K562 (cell line): ENCODE measurements at regions not wholly inside any gene's neighbourhood (a gene's known extent, or its start where the extent isn't known, plus 50 kb on each side); places are given as distances from the start of the nearest gene placed in this dataset.

Source experiments
- ARHGAP35 ChIP-seq: fragments of 450-650 bp; IDR thresholded peaks from 2 replicates; pipeline ENCODE4 v1.6.1; 2018; ENCODE audit not compliant: partially characterized antibody
- C11orf30 ChIP-seq: fragments of 450-650 bp; IDR thresholded peaks from 2 replicates; pipeline ENCODE4 v1.6.1; 2016; ENCODE audit warnings: low read depth, mild to moderate bottlenecking
- ELK3 ChIP-seq: fragments of 450-650 bp; formaldehyde crosslinking; IDR thresholded peaks from 2 replicates; pipeline ENCODE4 v1.4.0; 2020; ENCODE audit warnings: mild to moderate bottlenecking
- HMG20A ChIP-seq: fragments of 450-650 bp; formaldehyde crosslinking; conservative IDR thresholded peaks from 2 replicates; pipeline ENCODE4 v1.4.0; 2020; ENCODE audit warnings: mild to moderate bottlenecking, mixed read lengths
- MECOM ChIP-seq: fragments of 250-450 bp; sonication (Bioruptor Pico); IDR thresholded peaks from 2 replicates; pipeline ENCODE4 v1.8.0; 2022; ENCODE audit warnings: inconsistent platforms
- RBBP5 ChIP-seq: fragments of 200-600 bp; sonication (generic); IDR thresholded peaks from 2 replicates; pipeline ENCODE4 v1.6.1; 2012; ENCODE audit warnings: borderline replicate concordance, mild to moderate bottlenecking, low read length, control low read depth, inconsistent platforms; ENCODE audit not compliant: insufficient read depth, poor library complexity, severe bottlenecking
- SRF ChIP-seq, 2 experiments: fragments of 250-450, 450-650 bp in 1 of 2; sonication (Bioruptor Pico) in 1 of 2; sonication (generic) in 1 of 2; formaldehyde crosslinking; IDR thresholded peaks; 2 replicates each; pipeline versions ENCODE4 v1.5.0 to v1.5.1; 2020 to 2022; ENCODE audit warnings: mild to moderate bottlenecking in 1 of 2, missing genetic modification reagents in 1 of 2
- TAF1 ChIP-seq: IDR thresholded peaks from 2 replicates; pipeline ENCODE4 v1.6.1; 2011; ENCODE audit warnings: mild to moderate bottlenecking, low read length, moderate library complexity; ENCODE audit not compliant: insufficient read depth, control insufficient read depth, severe bottlenecking; ENCODE audit errors: extremely low read depth
- TOE1 ChIP-seq, 2 experiments: fragments of 450-650 bp in 1 of 2; sonication (generic) in 1 of 2; formaldehyde crosslinking in 1 of 2; IDR thresholded peaks; 2 replicates each; pipeline versions ENCODE4 v1.7.1 to v1.8.0; 2016 to 2022; ENCODE audit warnings: borderline replicate concordance in 2 of 2, mild to moderate bottlenecking in 2 of 2, antibody characterized with exemption in 1 of 2, inconsistent platforms in 1 of 2, low read depth in 1 of 2, missing genetic modification reagents in 1 of 2, moderate library complexity in 1 of 2
- ZNF224 ChIP-seq: sonication (generic); formaldehyde crosslinking; IDR thresholded peaks from 2 replicates; pipeline ENCODE4 v1.8.0; 2022; ENCODE audit warnings: mild to moderate bottlenecking, missing genetic modification reagents
- ZZZ3 ChIP-seq: fragments of 450-650 bp; IDR thresholded peaks from 2 replicates; pipeline ENCODE4 v1.6.1; 2016; ENCODE audit warnings: antibody characterized with exemption, mild to moderate bottlenecking, moderate library complexity
- TF ChIP-seq, protein P1 (sequence below): fragments of 250-450 bp; sonication (Bioruptor Pico); IDR thresholded peaks from 2 replicates; pipeline ENCODE4 v1.5.1; 2021; ENCODE audit warnings: mild to moderate bottlenecking
- TF ChIP-seq, protein P2 (sequence below): fragments of 450-650 bp; formaldehyde crosslinking; IDR thresholded peaks from 2 replicates; pipeline ENCODE4 v1.4.0; 2020; ENCODE audit warnings: mild to moderate bottlenecking, moderate library complexity
- TF ChIP-seq, protein P3 (sequence below): fragments of 450-650 bp; IDR thresholded peaks from 2 replicates; pipeline ENCODE4 v1.7.0; 2016; ENCODE audit warnings: borderline replicate concordance

- TF ChIP-seq ELK3 (no peak), HMG20A (CRISPR knock-in tag) (no peak), RBBP5 (no peak), C11orf30 (no peak), MECOM (no peak), TOE1 (IDR thresholded peaks at IDR 0.05; ENCODE audit: borderline replicate concordance) (no peak), TOE1 (CRISPR knock-in tag; IDR thresholded peaks at IDR 0.05; ENCODE audit: borderline replicate concordance, low read depth) (no peak), ARHGAP35 (no peak), ZZZ3 (no peak), SRF (CRISPR knock-in tag; IDR thresholded peaks at IDR 0.05) (no peak), TAF1 (no peak), ZNF224 (CRISPR knock-in tag) (no peak)
- TF ChIP-seq, protein P1, sequence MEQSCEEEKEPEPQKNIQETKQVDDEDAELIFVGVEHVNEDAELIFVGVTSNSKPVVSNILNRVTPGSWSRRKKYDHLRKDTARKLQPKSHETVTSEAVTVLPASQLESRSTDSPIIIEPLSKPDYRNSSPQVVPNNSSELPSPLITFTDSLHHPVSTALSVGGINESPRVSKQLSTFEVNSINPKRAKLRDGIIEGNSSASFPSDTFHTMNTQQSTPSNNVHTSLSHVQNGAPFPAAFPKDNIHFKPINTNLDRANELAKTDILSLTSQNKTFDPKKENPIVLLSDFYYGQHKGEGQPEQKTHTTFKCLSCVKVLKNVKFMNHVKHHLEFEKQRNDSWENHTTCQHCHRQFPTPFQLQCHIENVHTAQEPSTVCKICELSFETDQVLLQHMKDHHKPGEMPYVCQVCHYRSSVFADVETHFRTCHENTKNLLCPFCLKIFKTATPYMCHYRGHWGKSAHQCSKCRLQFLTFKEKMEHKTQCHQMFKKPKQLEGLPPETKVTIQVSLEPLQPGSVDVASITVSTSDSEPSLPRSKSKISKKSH (CRISPR knock-in tag), result no peak
- TF ChIP-seq, protein P2, sequence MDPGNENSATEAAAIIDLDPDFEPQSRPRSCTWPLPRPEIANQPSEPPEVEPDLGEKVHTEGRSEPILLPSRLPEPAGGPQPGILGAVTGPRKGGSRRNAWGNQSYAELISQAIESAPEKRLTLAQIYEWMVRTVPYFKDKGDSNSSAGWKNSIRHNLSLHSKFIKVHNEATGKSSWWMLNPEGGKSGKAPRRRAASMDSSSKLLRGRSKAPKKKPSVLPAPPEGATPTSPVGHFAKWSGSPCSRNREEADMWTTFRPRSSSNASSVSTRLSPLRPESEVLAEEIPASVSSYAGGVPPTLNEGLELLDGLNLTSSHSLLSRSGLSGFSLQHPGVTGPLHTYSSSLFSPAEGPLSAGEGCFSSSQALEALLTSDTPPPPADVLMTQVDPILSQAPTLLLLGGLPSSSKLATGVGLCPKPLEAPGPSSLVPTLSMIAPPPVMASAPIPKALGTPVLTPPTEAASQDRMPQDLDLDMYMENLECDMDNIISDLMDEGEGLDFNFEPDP (CRISPR knock-in tag), result no peak
- TF ChIP-seq, protein P3, sequence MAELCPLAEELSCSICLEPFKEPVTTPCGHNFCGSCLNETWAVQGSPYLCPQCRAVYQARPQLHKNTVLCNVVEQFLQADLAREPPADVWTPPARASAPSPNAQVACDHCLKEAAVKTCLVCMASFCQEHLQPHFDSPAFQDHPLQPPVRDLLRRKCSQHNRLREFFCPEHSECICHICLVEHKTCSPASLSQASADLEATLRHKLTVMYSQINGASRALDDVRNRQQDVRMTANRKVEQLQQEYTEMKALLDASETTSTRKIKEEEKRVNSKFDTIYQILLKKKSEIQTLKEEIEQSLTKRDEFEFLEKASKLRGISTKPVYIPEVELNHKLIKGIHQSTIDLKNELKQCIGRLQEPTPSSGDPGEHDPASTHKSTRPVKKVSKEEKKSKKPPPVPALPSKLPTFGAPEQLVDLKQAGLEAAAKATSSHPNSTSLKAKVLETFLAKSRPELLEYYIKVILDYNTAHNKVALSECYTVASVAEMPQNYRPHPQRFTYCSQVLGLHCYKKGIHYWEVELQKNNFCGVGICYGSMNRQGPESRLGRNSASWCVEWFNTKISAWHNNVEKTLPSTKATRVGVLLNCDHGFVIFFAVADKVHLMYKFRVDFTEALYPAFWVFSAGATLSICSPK, result no peak
These were observed 128.7 kb downstream of the ALG10 start (continued) for GRCh38 chr12:34151019-34151418.
